Prostate gland (tissue), 2 donors: ENCODE measurements at regions not wholly inside any gene's neighbourhood (a gene's known extent, or its start where the extent isn't known, plus 50 kb on each side); places are given as distances from the start of the nearest gene placed in this dataset.
"Not testable (repeated sequence)": the region's sequence is repeated elsewhere in the genome, so short reads cannot be mapped to it uniquely, and the experiment has no call there.

Experiments
- DNase-seq: peaks from one replicate; pipeline ENCODE4 v3.0.0-alpha.2; 2019; ENCODE audit warnings: low spot score
- H3K27ac ChIP-seq, 2 donors: fragments of 200-600 bp; sonication (generic); 2 replicates each; pipeline ENCODE4 v1.5.1; 2017 to 2019
- H3K27me3 ChIP-seq: fragments of 200-600 bp; sonication (generic); replicated peaks from 2 replicates; pipeline ENCODE4 v1.5.1; 2019; ENCODE audit not compliant: insufficient read depth
- H3K36me3 ChIP-seq, 2 donors: fragments of 200-600 bp; sonication (generic); 1 replicate in 1 of 2; 2 replicates in 1 of 2; pipeline versions ENCODE4 v1.5.1 to v1.8.1; 2017 to 2019
- H3K4me1 ChIP-seq: fragments of 200-600 bp; sonication (generic); replicated peaks from 2 replicates; pipeline ENCODE4 v1.5.1; 2019
- H3K4me3 ChIP-seq, 2 donors: fragments of 200-600 bp; sonication (generic); 2 replicates each; pipeline ENCODE4 v1.5.1; 2017 to 2019
- H3K9me3 ChIP-seq: fragments of 200-600 bp; sonication (generic); 2 replicates; pipeline ENCODE4 v1.5.1; 2017
- CTCF ChIP-seq, 4 experiments: fragments of 200-600 bp in 2 of 4; fragments of 450-650 bp in 2 of 4; sonication (generic) in 2 of 4; IDR thresholded peaks; 1 replicate in 3 of 4; 2 replicates in 1 of 4; pipeline ENCODE4 v1.5.1; 2016 to 2019; ENCODE audit warnings: antibody characterized with exemption in 4 of 4, mild to moderate bottlenecking in 2 of 4, moderate library complexity in 2 of 4
- POLR2A ChIP-seq: fragments of 450-650 bp; IDR thresholded peaks from one replicate; pipeline ENCODE4 v1.6.1; 2016; ENCODE audit warnings: antibody characterized with exemption, mild to moderate bottlenecking
- POLR2AphosphoS5 ChIP-seq: sonication (generic); formaldehyde crosslinking; IDR thresholded peaks from one replicate; pipeline ENCODE4 v1.6.1; 2017; ENCODE audit warnings: antibody characterized with exemption
- WGBS: methylation state at CpG from one replicate; pipeline ENCODE4 v1.1.5; 2018; 5-methylcytosine and 5-hydroxymethylcytosine counted together
- intact Hi-C: fragments of 100-400 bp; cut with DNase I; formaldehyde crosslinking; loops from one replicate; pipeline ENCODE4 v1.14.2; 2022

- DNase-seq = no peak
- Histone ChIP-seq H3K9me3 (no peaks in the 10 kb centered on the region), H3K27me3 (no peaks in the 10 kb centered on the region), H3K4me1 (no peaks in the 10 kb centered on the region), H3K27ac (no peak overlapping the region), H3K36me3 (no peaks in the 10 kb centered on the region), H3K4me3 (no peak overlapping the region)
- TF ChIP-seq POLR2AphosphoS5 (no peak), POLR2A (no peak), CTCF (IDR thresholded peaks at IDR 0.05) (no peak)
- 93% methylated on average over 2 of the region's 2 CpGs for WGBS
- intact Hi-C loops = no loop called here
These were observed 2171.9 kb upstream of the WWC1 start for GRCh38 chr5:166119506-166119905.

GRCh38 chr5:166123717-166124116 lies 2167.7 kb upstream of the WWC1 start:
- no peak for TF ChIP-seq CTCF (IDR thresholded peaks at IDR 0.05)
- no peak for TF ChIP-seq POLR2A
- TF ChIP-seq POLR2AphosphoS5 = no peak
- no peaks in the 10 kb centered on the region for H3K9me3 ChIP-seq
- WGBS = 47% methylated on average over 4 of the region's 4 CpGs
- H3K4me3 ChIP-seq = no peak overlapping the region
- no peak for DNase-seq
- no peaks in the 10 kb centered on the region for H3K4me1 ChIP-seq
- no peaks in the 10 kb centered on the region for H3K27me3 ChIP-seq
- intact Hi-C loops = no loop called here
- H3K36me3 ChIP-seq = no peaks in the 10 kb centered on the region
- no peak overlapping the region for H3K27ac ChIP-seq

GRCh38 chr5:166127766-166128570 lies 2163.5 kb upstream of the WWC1 start:
- no peak overlapping the region for H3K4me3 ChIP-seq
- H3K4me1 ChIP-seq = no peaks in the 10 kb centered on the region
- H3K36me3 ChIP-seq = no peaks in the 10 kb centered on the region
- 81% methylated on average over 10 of the region's 10 CpGs for WGBS
- DNase-seq = no peak
- intact Hi-C loops = no loop called here
- no peak overlapping the region for H3K27ac ChIP-seq
- no peaks in the 10 kb centered on the region for H3K9me3 ChIP-seq
- TF ChIP-seq CTCF (IDR thresholded peaks at IDR 0.05) = no peak
- no peak for TF ChIP-seq POLR2A
- no peak for TF ChIP-seq POLR2AphosphoS5
- H3K27me3 ChIP-seq = no peaks in the 10 kb centered on the region

GRCh38 chr5:166145107-166145506 lies 2146.3 kb upstream of the WWC1 start:
- H3K36me3 ChIP-seq = not testable (repeated sequence)
- WGBS = 86% methylated on average over 17 of the region's 17 CpGs

GRCh38 chr5:166163996-166164610 lies 2127.3 kb upstream of the WWC1 start:
- 37% methylated on average over 3 of the region's 3 CpGs for WGBS
- intact Hi-C loops = no loop called here
- Histone ChIP-seq H3K27me3 (no peaks in the 10 kb centered on the region), H3K36me3 (no peaks in the 10 kb centered on the region), H3K4me1 (no peaks in the 10 kb centered on the region), H3K27ac (no peak overlapping the region), H3K9me3 (no peaks in the 10 kb centered on the region), H3K4me3 (no peak overlapping the region)
- no peak for DNase-seq
- no peak for TF ChIP-seq CTCF (IDR thresholded peaks at IDR 0.05)
- TF ChIP-seq POLR2A = no peak
- no peak for TF ChIP-seq POLR2AphosphoS5

More at GRCh38 chr5:166145107-166145506, 2146.3 kb upstream of the WWC1 start:
- intact Hi-C loops, H3K27ac ChIP-seq, H3K27me3 ChIP-seq, H3K9me3 ChIP-seq, H3K4me1 ChIP-seq, DNase-seq, H3K4me3 ChIP-seq: not testable (repeated sequence)
